CD4-positive, alpha-beta T cell (primary cell): ENCODE measurements at regions not wholly inside any gene's neighbourhood (a gene's known extent, or its start where the extent isn't known, plus 50 kb on each side); places are given as distances from the start of the nearest gene placed in this dataset.

Experiments used
- ATAC-seq: fragments of 200-7000 bp; cut with Tn5 transposase; one replicate; pipeline ENCODE4 v1.10.0; 2022; ENCODE audit warnings: mild to moderate bottlenecking; ENCODE audit not compliant: poor library complexity
- CTCF ChIA-PET: fragments of 350-600 bp; sonication (Branson Sonifier 250); formaldehyde crosslinking; loops from one replicate; lab custom pipeline; 2021; ENCODE audit warnings: antibody characterized with exemption, inconsistent platforms; lab: Charles Lee
- POLR2A ChIA-PET: fragments of 350-600 bp; sonication (Branson Sonifier 250); formaldehyde crosslinking; loops from one replicate; lab custom pipeline; 2021; ENCODE audit warnings: antibody characterized with exemption, inconsistent platforms; lab: Charles Lee
- DNase-seq, 14 experiments: peaks; one replicate each; pipeline ENCODE4 v3.0.0-alpha.2; 2013 to 2020; ENCODE audit warnings: mixed read lengths in 2 of 14
- H3K27ac ChIP-seq, 2 donors: one replicate each; pipeline versions ENCODE4 v1.5.1 to v1.7.0; 2013; ENCODE audit warnings: low read length in 2 of 2, low read depth in 1 of 2, mild to moderate bottlenecking in 1 of 2
- H3K27me3 ChIP-seq, 2 experiments: 1 replicate in 1 of 2; 2 replicates in 1 of 2; pipeline versions ENCODE4 v1.6.1 to v1.7.0; 2013; ENCODE audit warnings: low read length in 2 of 2, control low read depth in 1 of 2, mild to moderate bottlenecking in 1 of 2, moderate library complexity in 1 of 2; ENCODE audit not compliant: insufficient read depth in 2 of 2, control insufficient read depth in 1 of 2
- H3K36me3 ChIP-seq: one replicate; pipeline ENCODE4 v1.6.1; 2013; ENCODE audit warnings: low read length, control low read depth; ENCODE audit not compliant: insufficient read depth
- H3K4me1 ChIP-seq: one replicate; pipeline ENCODE4 v1.6.1; 2013; ENCODE audit warnings: low read length, control low read depth; ENCODE audit not compliant: insufficient read depth
- H3K4me3 ChIP-seq: one replicate; pipeline ENCODE4 v1.5.1; 2013; ENCODE audit warnings: mild to moderate bottlenecking, low read length, moderate library complexity
- H3K9me3 ChIP-seq, 2 experiments: 1 replicate in 1 of 2; 2 replicates in 1 of 2; pipeline versions ENCODE4 v1.6.1 to v1.7.0; 2013; ENCODE audit warnings: low read length in 2 of 2, mild to moderate bottlenecking in 2 of 2, control low read depth in 1 of 2, moderate library complexity in 1 of 2; ENCODE audit not compliant: control insufficient read depth in 1 of 2, insufficient read depth in 1 of 2
- H3K27ac Mint-ChIP-seq: one replicate; pipeline ENCODE4 v1.8.0; 2020; ENCODE audit warnings: mixed read lengths
- H3K27me3 Mint-ChIP-seq: one replicate; pipeline ENCODE4 v1.8.0; 2021; ENCODE audit warnings: mixed read lengths
- H3K36me3 Mint-ChIP-seq: one replicate; pipeline ENCODE4 v1.8.0; 2021; ENCODE audit warnings: low read depth, mixed read lengths
- H3K4me1 Mint-ChIP-seq: one replicate; pipeline ENCODE4 v1.8.0; 2021; ENCODE audit warnings: low read depth, mixed read lengths
- H3K4me3 Mint-ChIP-seq: one replicate; pipeline ENCODE4 v1.8.0; 2020; ENCODE audit warnings: mild to moderate bottlenecking, mixed read lengths
- H3K9me3 Mint-ChIP-seq: one replicate; pipeline ENCODE4 v1.8.0; 2020; ENCODE audit warnings: mixed read lengths
- CTCF ChIP-seq: fragments of 200-600 bp; IDR thresholded peaks from one replicate; pipeline ENCODE4 v1.8.0; 2022; ENCODE audit warnings: antibody characterized with exemption, mild to moderate bottlenecking
- intact Hi-C, 2 experiments: fragments of 100-400 bp; cut with DNase I in 1 of 2; cut with micrococcal nuclease in 1 of 2; formaldehyde crosslinking; loops; one replicate each; pipeline versions ENCODE4 v1.15.1 to v1.9.0; 2023 to 2025; cut with DNase I, micrococcal nuclease

GRCh38 chr9:14535161-14535955 is 157.9 kb downstream of the ZDHHC21 start:
- CTCF ChIA-PET = no interaction called here
- peaks cover 25% of the 10 kb centered on the region for H3K27me3 Mint-ChIP-seq
- H3K4me1 Mint-ChIP-seq = no peaks in the 10 kb centered on the region
- Histone ChIP-seq H3K4me1 (no peaks in the 10 kb centered on the region), H3K9me3 (no peaks in the 10 kb centered on the region), H3K4me3 (no peak overlapping the region), H3K27me3 (peaks cover 2 to 9% of the 10 kb centered on the region in 2 experiments), H3K27ac (no peak overlapping the region), H3K36me3 (no peaks in the 10 kb centered on the region)
- no peak overlapping the region for H3K4me3 Mint-ChIP-seq
- DNase-seq (no peak), ATAC-seq (no peak)
- no peaks in the 10 kb centered on the region for H3K9me3 Mint-ChIP-seq
- no peak overlapping the region for H3K27ac Mint-ChIP-seq
- no peaks in the 10 kb centered on the region for H3K36me3 Mint-ChIP-seq
- POLR2A ChIA-PET = no interaction called here
- no peak for TF ChIP-seq CTCF
- intact Hi-C loops = no loop called here

GRCh38 chr9:14533867-14534640 is 159.2 kb downstream of the ZDHHC21 start:
- Mint-ChIP-seq H3K4me1 (no peaks in the 10 kb centered on the region), H3K36me3 (no peaks in the 10 kb centered on the region), H3K9me3 (no peaks in the 10 kb centered on the region), H3K27me3 (peaks cover 36% of the 10 kb centered on the region), H3K4me3 (no peak overlapping the region), H3K27ac (no peak overlapping the region)
- peaks cover 2 to 9% of the 10 kb centered on the region in 2 experiments for H3K27me3 ChIP-seq
- H3K4me3 ChIP-seq = no peak overlapping the region
- intact Hi-C loops = no loop called here
- DNase-seq = no peak
- H3K4me1 ChIP-seq = no peaks in the 10 kb centered on the region
- TF ChIP-seq CTCF = no peak
- no peaks in the 10 kb centered on the region for H3K36me3 ChIP-seq
- no peaks in the 10 kb centered on the region for H3K9me3 ChIP-seq
- ChIA-PET CTCF (no interaction called here), POLR2A (no interaction called here)
- H3K27ac ChIP-seq = no peak overlapping the region
- ATAC-seq = no peak

GRCh38 chr9:14532456-14533115 is 160.6 kb downstream of the ZDHHC21 start:
- ChIA-PET POLR2A (no interaction called here), CTCF (no interaction called here)
- H3K4me3 Mint-ChIP-seq = no peak overlapping the region
- Histone ChIP-seq H3K27me3 (peaks cover 2 to 9% of the 10 kb centered on the region in 2 experiments), H3K4me1 (no peaks in the 10 kb centered on the region), H3K4me3 (no peak overlapping the region), H3K27ac (no peak overlapping the region), H3K36me3 (no peaks in the 10 kb centered on the region), H3K9me3 (no peaks in the 10 kb centered on the region)
- no peaks in the 10 kb centered on the region for H3K9me3 Mint-ChIP-seq
- intact Hi-C loops = no loop called here
- H3K27me3 Mint-ChIP-seq = peaks cover 36% of the 10 kb centered on the region
- DNase-seq = no peak
- no peak overlapping the region for H3K27ac Mint-ChIP-seq
- TF ChIP-seq CTCF = no peak
- H3K36me3 Mint-ChIP-seq = no peaks in the 10 kb centered on the region
- H3K4me1 Mint-ChIP-seq = no peaks in the 10 kb centered on the region
- ATAC-seq = no peak
